ENCODE measurements at regions not wholly inside any gene's neighbourhood (a gene's known extent, or its start where the extent isn't known, plus 50 kb on each side); places are given as distances from the start of the nearest gene placed in this dataset.
"Not testable (repeated sequence)": the region's sequence is repeated elsewhere in the genome, so short reads cannot be mapped to it uniquely, and the experiment has no call there.

DNA sequence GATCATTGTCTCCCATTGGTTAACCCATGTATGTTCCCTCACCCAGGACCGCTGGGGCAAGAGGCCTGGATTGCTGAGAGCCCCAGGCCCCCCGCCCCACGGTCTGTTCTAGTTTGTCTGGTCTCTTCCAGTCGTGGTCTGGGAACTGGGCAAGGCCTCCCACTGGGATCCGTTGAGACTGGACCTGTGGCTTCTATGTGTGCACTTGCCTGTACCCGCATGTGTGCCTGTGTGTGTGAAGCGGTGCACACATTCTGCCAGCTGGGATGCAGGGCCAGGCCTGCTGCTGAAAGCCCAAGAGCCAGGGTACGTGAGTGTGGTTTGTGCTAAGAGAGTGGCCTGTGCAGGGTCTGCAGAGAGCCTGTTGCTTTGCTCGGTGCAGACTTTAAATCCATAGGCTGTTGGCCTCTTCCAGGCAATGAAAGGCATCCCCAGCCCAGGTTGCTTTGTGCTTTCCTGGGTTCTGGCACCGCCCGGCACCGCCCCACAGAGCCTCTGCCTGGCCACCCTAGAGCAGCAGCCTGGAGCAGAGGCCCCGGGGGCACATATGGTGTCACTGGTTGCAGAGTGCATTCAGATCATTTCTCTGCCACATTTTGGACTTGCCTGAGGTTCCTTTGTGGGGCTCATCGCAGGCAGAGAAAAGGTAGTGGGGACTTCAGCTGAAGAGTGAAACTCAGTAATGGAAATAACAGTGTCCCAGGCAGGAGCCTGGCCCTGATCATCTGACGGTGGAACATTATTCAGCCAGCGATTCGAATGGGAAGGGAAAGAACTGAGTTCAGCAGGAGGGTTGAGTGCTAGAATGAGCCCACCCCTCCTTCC lies 215.5 kb downstream of the GLRX3 start:
- DNase-seq (ENCODE audit: low read depth), result no peak

DNA sequence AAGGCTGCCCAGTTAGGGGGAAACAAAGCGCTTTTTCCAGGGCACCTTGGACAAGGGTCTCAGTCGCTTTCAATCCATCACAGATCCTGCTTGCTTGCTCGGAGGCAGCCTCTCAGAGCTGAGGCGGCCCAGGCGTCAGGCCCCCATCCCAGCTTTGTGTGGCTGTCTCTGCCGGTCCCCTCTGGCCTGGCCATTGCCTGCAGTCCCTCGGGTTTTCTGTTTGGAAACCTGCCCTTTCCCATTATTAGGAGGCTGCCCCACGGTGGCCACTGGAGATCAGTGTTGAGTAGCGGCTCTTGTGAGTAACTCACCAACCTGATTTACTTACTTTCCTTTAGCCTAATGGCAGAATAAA lies 216.1 kb downstream of the GLRX3 start:
- DNase-seq (ENCODE audit: low read depth), result no peak

DNA sequence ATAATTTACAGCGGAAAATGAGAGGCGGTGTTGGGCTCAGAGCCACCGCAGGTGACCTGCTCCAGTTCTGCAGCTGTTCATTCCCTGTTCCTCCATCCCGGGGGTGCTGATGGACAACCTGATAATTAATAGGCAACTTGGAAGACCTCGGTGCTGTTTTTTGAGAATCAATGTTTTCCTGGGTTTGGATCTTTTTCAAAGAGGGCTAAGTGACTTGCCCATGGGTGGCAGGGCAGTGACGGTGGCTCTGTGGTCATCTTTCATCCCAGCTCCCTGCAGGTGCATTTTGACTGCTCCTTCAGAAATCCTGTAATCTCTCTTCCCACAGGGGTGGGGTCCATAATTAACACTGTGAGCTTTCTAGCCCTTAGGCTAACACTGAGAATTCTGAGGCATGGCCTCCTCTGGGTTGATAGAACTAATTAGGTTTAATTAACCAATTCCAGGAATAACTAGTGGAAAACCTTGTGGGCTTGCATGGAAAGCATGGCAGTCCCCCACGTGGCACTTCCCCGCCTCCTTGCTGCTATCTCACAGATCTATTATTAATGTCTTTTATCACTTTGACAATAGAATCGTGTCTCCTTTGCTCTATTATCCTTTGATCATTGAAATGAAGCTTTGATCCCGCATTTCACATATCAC lies 217.9 kb downstream of the GLRX3 start:
- no peak for DNase-seq (ENCODE audit: low read depth)

DNA sequence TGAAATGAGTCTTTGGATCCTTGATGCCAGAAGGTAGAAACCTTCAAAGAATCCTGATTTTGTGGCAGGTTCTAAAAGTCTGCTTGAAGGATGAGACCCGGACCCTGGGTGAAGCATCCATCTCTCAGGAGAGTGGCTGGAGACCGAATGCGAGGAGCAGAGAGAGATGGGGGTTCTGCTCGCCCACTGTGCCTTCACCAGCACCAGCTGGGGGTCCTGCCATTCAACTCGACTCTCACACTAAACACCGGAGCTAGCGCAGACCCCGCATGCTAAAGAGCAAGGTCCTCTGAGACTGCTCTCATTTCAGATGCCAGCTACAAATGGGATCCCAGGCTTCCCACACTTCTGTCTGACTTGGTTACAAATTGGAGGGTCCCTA lies 218.4 kb downstream of the GLRX3 start:
- DNase-seq (ENCODE audit: low read depth), result no peak

DNA sequence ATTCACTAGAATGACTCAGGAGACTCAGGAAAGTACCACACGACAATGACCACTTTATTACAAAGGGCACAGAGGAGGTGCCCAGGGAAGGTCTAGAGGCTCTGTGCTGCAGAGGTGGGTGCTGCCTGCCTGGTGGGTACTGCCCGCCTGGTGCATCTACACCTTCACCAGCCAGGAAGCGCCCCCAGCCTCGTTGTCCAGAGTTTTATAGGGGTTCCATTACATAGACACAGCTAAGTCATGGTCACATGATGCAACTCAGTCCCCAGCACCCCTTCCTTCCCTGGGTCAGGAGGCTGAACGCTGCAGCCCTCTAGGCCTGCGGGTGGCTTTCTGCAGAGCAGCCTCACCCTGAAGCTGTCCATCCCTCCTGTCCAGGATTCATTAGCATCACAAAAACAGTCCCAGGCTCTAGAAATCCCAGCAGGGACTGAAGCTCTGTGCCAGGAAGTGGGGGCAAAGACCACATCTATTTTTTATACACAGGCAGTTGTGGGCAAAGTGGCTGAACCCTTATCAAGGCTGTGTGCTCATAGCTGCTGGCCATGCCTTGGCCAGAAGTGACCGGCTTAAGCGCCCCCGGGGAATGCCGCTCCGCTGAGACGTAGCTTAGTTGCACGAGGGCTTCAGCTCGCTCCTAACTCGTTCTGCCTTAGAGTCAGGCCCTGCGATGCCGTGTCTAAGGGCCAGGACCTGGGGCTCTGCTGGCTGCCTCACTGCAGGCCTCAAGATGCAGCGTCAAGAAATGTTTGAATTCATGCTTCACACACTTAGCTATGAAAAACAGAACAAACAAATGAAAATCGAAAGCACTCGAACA lies 219.0 kb downstream of the GLRX3 start:
- DNase-seq (ENCODE audit: low read depth), result no peak

DNA sequence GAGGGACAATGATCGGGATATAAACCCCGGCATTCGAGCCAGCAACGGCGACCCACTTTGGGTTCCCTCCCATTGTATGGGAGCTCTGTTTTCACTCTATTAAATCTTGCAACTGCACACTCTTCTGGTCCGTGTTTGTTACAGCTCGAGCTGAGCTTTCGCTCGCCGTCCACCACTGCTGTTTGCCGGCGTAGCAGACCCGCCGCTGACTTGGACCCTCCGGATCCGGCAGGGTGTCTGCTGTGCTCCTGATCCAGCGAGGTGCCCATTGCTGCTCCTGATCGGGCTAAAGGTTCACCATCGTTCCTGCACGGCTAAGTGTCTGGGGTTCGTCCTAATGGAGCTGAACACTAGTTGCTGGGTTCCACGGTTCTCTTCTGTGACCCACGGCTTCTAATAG lies 220.2 kb downstream of the GLRX3 start:
- DNase-seq (ENCODE audit: low read depth), result not testable (repeated sequence)

DNA sequence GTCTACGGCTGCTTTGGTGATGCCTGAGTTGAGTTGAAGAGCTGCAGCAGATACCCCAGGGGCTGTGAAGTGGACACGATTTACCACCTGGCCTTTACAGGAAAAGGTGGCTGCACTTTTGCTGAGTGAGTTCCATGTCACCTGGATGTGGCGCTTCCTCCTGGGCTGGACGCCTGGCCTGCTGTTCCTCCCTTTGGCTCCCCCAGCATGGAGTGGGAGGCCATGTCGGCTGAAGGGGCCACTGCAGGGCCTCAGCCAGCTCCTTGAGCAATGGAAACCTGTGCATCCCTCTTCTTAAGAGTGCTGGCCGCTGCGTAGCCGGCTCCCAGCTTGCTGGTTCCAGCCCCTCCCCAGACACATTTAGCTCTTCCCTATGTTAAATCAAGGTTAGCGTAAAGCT lies 221.0 kb downstream of the GLRX3 start:
- DNase-seq (ENCODE audit: low read depth), result no peak

DNA sequence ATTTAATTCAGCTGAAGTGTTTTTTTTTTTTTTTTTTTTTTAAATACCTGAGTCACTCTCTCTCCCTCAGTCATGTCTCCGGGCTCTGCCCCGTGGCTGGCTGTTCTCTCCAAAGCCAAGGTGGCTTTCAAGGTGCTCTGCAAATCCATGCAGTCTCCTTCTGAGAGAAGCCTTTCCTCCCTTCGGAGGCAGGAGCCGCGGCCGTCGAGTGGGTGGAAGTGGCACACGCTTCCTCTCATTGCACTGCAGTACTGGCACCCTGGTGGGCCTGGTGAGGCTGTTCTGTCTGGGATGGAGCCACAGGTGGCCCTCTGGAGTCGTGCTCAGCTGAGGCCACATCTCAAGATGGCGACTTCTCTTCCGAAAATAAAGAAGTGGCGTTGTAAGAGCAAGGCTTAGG lies 221.8 kb downstream of the GLRX3 start:
- no peak for DNase-seq (ENCODE audit: low read depth)

DNA sequence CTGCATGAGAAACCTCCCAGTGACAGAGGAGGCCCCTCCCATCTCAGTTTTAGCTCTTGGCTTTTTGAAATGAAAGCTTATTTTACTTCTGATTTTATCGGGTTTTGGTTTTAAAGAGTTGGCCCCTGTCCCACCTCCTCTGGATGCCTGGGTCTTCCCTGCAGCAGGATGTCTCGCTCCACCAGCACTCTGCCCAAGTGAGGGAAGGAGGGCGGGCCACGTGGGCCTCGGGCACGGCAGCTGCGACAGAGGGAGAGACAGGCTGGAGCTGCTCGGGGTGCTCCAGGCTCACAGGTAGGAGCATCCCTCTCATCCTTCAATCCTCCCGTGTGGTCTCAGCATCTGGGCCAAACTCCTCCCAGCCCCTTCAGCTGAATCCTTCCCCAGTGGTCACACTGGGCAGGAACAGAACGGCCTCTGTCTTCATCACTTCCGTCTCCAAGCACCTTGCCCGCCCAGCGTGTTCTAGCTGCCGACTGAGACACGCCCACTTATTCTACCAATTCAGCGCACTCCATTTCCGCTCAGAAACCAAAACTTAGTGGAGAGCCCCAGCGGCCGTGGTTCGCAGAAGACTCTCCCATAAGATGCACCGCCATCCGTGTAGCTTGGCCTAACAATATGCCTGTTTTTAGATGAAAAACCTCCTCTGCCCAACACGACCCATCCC lies 222.9 kb downstream of the GLRX3 start:
- no peak for DNase-seq (ENCODE audit: low read depth)

DNA sequence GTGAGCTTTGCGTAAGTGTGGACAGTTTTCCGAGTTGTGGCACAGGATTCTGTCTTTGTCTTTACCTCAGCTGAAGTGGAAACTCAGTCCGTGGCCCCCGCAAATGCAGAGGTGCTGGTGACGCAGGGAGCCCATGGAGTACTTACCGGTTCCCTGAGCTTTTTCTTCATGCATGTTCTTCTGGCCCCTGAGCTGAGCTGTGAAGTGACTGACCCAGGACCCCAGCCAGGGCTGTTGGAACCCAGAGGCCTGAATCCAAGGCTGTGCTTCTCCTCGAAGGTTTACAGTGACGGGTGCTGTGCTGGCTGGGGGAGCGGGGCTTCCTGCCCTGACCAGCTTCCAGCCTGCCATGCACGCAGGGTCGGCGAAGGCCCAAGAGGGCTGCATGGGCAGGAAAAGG lies 223.5 kb downstream of the GLRX3 start:
- DNase-seq (ENCODE audit: low read depth), result no peak

DNA sequence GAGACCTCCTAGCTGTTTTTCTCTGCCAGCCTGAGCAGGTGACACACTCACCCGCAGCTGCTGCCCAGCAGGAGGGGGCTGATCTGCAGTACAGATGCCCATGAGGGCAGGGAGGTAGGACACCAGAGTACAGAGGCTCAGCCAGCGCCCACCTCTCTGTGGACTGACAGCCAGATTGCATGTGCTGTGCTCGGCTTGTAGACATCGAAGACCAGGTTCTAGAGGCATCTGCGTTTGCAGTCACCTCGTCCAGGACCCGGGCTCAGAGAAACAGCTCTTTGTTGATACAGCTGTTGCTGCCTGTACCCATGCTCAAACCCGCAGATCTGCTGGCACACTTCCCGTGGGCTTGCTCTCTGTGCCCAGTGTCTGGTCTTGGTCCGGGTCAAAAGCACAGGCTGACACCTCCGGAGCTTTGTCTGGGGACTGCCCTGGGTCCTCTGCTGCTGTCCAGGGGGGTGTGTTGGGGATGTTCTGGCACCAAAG lies 224.7 kb downstream of the GLRX3 start:
- no peak for DNase-seq (ENCODE audit: low read depth)

DNA sequence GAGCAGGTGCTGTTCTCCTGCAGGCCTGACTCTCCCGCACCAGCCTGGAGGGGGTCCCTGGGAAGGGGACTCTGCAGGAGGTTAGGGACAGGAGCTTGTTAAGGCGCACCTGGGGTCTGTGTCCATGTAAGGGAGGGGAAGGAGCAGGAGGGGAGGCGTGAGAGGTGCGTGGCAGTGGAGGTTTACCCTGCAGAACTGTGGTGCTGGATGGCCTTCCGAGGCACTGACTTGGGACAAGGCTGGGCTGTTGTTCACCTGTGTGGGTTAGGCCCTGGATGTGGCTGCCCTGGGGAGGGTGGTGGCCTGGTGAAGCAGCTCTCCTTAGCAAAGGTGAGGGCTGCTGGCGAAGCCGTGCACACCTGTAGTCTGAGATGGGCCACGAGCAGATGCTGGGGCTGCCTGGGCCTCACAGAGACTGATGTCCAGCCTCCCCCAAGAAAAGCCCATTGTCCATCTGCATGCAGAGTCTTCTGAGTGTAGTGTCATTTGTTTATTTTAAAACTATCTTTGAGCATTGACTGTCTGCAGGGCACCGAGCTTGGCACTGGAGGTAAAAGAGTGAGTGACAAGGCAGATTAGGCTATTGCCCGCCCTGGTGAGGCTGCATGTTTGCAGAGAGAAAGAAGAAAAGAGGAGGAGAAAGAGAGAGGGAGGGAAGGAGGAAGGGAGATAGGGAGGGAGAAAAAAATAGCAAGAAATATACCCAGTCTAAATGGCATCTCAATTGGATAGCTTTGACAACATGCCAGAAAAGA lies 225.3 kb downstream of the GLRX3 start:
- DNase-seq (ENCODE audit: low read depth), result no peak

DNA sequence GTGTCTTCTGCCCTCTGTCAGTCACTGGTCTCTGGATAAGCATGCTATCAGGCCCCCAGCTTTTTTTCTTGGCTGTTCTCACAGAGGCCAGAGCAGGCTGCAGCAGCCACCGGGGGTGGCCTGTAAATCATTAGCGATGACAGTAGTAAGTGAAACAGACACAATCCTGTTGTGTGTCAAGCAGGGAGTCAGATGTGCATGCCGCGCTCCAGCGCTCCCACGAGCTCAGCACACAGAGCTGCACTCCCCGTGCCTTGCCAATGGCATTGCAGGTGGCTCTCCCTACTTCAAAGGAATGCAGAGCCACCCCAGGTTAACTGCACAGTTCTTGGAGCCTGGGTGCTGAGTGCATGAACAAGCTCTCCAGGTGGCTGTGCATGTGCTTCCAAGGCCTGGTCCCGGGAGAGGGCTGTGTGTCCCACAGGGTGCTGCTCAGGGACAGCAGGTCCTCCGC lies 226.1 kb downstream of the GLRX3 start:
- DNase-seq (ENCODE audit: low read depth), result no peak

DNA sequence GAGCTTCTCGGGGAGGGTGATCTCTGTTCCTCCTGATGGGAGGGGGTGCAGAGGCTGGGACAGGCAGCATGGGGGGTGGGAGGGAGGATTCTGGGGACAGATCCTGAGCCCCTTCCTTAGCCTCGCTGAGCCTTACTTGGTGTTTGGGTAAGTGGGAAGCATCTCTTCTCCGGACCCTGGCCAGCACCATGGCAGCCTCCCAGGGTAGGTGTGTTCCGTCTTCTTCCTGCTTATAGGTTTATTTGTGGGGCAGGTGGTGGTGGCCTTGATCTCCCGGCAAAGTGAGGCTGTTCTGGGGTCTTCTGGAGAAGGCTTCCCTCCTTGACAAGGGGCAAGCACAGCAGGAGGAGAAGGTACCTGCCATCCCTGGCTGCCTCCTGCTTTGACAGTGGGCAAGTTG lies 226.9 kb downstream of the GLRX3 start:
- no peak for DNase-seq (ENCODE audit: low read depth)

DNA sequence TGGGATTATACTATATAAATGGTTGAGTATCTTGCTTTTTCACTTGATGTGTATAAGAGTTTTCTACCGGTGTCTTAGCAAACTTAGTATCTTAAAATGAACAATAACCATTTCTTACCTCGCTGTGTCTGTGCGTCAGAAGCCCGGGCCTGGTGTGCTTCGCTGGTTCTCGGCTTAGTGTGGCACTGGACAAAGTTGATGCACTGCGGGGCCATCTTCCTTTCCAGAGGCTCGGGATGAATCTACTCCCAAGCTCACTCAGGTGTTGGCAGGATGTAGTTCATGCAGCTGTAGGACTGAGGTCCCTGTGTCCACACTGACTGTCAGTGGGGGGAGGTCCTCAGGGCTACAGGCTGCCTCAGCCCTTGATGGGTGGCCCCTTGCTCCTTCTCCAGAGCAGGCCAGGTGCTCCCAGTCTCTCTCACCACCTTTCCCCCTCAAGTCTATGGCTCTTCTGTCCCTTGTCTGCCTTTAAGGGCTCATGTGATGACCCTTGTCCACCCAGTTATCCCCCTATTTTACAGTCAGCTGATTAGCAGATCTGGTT lies 227.8 kb downstream of the GLRX3 start:
- DNase-seq (ENCODE audit: low read depth), result no peak

DNA sequence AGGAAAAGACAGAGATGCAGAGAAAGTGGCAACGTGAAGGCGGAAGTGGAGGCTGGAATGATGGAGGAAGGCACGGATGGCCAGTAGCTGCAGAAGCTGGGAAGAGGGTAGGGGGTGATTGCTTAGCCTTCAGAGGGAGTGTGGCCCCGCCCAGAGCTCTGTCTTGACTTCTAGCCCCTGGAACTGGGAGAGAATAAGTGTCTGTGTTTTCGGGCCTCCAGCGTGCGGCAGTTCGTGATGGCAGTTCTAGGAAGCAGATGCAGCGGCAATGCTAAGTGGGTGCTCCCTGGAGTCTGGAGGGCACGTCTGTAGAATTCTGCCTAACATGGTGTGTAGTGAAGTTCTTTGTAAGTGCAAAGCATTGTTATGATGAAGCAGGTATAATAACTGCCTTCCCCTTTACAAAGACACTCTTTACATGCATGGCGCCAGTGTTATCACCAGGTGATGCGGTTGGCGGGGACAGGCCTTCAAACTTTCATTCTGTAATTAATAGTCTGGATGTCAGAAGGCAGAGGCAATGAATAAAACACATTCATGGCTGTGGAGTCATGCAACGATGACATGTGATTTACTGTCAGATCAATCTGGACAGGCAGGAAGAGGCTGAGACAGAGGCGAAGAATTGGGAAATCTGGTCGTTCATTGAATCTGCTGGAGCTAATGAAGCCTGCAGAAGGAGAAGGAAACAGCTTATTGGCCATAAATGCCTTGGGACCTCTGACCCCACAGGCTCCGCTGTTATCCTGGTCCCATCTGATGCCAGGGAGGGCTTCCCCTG lies 228.6 kb downstream of the GLRX3 start:
- no peak for DNase-seq (ENCODE audit: low read depth)

DNA sequence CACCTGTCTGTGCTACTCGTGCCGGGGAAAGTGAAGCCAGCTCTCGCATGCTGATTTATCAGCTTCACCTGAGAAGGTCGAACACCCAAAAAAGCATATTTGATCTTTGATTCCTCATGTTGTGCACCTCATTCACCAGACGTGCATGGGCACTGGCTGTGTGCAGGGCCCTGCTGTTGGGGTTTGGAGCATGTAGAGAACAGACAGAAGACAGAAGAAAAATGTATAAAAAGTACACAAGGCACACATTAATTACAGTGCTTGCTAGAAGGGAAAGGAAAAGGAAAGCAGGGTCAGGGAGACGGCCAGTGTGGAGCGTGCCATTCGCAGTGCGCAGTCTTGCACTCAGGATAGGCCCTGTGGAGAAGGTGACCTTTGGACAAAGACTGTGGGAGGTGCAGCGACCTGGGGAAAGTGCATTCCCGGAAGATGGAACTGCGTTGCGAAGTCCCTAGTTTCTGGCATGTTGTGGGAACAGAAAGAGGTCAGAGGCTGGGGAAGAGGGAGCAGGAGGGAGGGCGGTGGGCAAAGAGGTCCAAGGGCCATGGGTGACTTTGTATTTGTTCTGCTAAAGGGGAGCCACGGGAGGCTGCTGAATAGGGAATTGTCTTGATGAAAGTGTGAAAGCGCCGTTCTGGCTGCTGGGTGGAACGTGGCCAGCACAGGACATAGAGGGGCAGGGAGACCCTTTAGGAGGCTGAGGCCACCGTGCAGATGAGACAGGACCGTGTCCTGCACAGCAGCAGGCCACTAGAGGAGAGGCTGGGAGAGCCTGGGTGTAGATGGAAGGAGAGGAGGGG lies 232.8 kb downstream of the GLRX3 start:
- DNase-seq (ENCODE audit: low read depth), result no peak

DNA sequence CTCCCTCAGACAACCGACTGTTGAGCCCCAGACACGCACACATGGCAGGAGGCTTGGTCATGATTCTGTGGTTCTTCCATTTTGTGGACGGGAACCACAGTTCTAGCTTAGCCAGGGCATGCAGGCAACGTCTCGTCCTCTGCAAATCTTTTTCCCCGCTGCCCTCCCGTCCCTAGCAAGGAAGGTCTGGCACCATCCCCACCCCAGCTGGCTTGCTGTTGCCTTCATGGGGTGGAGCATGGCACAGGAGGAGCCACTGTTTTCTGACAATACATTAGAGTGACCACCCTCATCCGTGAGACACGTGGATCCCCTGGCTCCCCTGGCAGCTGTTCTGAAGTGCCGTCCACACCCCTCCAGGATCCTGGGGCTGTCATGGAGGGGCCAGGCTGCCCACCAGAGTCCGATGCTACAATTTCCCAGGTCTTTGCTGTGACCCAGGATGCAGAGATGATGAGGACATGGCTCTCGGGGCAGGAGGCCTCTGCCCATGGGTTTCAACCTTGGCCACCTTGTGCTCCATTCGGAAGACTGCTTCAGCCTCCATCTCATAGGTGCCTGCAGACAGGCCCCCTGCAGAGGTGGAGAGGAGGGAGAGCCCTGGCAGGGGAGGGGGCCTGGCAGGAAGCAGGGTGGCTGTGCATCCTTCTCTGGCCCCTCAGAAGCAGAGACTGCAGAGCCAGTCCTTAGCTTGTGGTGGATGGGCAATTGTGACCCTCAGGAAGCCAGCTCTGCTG lies 233.6 kb downstream of the GLRX3 start:
- no peak for DNase-seq (ENCODE audit: low read depth)

DNA sequence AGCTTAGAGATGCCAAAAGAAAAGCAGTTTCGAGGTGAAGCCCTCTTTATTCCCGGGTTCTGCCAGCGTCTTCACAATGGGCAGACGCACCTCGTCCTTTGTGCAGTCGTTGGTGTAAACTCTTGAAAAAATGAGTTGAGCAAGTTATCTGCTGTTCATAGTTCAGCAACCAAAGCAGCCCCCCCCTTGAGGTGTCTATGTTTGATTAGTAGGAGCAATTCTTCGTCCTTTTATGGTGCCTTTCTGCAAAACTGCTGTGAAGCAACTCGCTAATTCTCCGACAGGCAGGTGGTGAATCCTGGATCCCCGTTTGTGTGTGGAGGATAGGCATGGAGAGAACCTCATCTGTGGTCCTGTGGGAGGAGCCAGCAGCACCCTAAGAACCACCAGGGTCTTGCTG lies 234.5 kb downstream of the GLRX3 start:
- DNase-seq (ENCODE audit: low read depth), result no peak
